HG03139 (cell line): ENCODE measurements at regions not wholly inside any gene's neighbourhood (a gene's known extent, or its start where the extent isn't known, plus 50 kb on each side); places are given as distances from the start of the nearest gene placed in this dataset.

Source experiments
- ATAC-seq: cut with Tn5 transposase; IDR thresholded peaks from one replicate; pipeline ENCODE4 v1.9.1; 2021; ENCODE audit not compliant: unreplicated experiment

GRCh38 chr9:1658661-1659362 is 356.3 kb upstream of the SMARCA2 start:
- ATAC-seq = no peak

- no peak for ATAC-seq
These were observed 355.8 kb upstream of the SMARCA2 start for GRCh38 chr9:1659363-1659690.

GRCh38 chr9:1668441-1668840 is 346.7 kb upstream of the SMARCA2 start:
- ATAC-seq = no peak

GRCh38 chr9:1673300-1673699 is 341.8 kb upstream of the SMARCA2 start:
- ATAC-seq = no peak

- no peak for ATAC-seq
These were observed 338.4 kb upstream of the SMARCA2 start for GRCh38 chr9:1676771-1677170.

GRCh38 chr9:1683951-1684350 is 331.2 kb upstream of the SMARCA2 start:
- ATAC-seq = no peak

- no peak for ATAC-seq
These were observed 316.2 kb upstream of the SMARCA2 start for GRCh38 chr9:1698991-1699390.

GRCh38 chr9:1701113-1701512 is 314.0 kb upstream of the SMARCA2 start:
- ATAC-seq = no peak

GRCh38 chr9:1702701-1703100 is 312.4 kb upstream of the SMARCA2 start:
- no peak for ATAC-seq

- no peak for ATAC-seq
These were observed 307.9 kb upstream of the SMARCA2 start for GRCh38 chr9:1707291-1707690.

GRCh38 chr9:1708219-1708618 is 306.9 kb upstream of the SMARCA2 start:
- ATAC-seq = no peak

- ATAC-seq = no peak
These were observed 305.8 kb upstream of the SMARCA2 start for GRCh38 chr9:1709347-1709746.

- ATAC-seq = no peak
These were observed 302.2 kb upstream of the SMARCA2 start for GRCh38 chr9:1712861-1713450.

- ATAC-seq = no peak
These were observed 301.3 kb upstream of the SMARCA2 start for GRCh38 chr9:1713841-1714240.

- ATAC-seq = no peak
These were observed 297.3 kb upstream of the SMARCA2 start for GRCh38 chr9:1717882-1718281.

GRCh38 chr9:1718836-1719235 is 296.3 kb upstream of the SMARCA2 start:
- no peak for ATAC-seq

- ATAC-seq = no peak
These were observed 294.0 kb upstream of the SMARCA2 start for GRCh38 chr9:1721196-1721595.

GRCh38 chr9:1722404-1722803 is 292.7 kb upstream of the SMARCA2 start:
- peak; percentile 51 for ATAC-seq

GRCh38 chr9:1723522-1724015 is 291.6 kb upstream of the SMARCA2 start:
- ATAC-seq = no peak

- no peak for ATAC-seq
These were observed 288.0 kb upstream of the SMARCA2 start for GRCh38 chr9:1726993-1727759.

GRCh38 chr9:1729631-1730030 is 285.5 kb upstream of the SMARCA2 start:
- no peak for ATAC-seq

GRCh38 chr9:1732670-1733069 is 282.5 kb upstream of the SMARCA2 start:
- ATAC-seq = no peak
